ENCODE measurements at regions not wholly inside any gene's neighbourhood (a gene's known extent, or its start where the extent isn't known, plus 50 kb on each side); places are given as distances from the start of the nearest gene placed in this dataset.

DNA sequence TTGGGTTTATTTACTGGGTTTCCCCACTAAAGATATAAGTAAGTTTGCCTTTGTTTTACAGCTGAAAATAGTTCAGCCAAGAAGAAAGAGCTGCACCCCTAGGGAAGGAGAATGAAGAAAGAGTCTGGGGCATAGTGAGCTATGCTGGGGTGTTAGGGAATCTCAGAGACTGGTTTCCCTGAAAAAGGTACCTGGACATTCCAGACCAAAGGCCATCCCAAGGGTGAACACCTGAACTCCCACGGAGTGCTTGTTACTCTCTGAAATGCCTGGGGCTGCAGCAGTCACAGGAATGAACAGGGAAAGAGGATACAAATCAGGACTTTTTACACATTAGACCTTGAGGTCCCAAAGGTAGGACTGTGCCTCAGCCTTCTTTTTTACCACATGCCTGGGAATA lies 337.6 kb upstream of the SLC10A2 start:
- DNase-seq, result no peak

DNA sequence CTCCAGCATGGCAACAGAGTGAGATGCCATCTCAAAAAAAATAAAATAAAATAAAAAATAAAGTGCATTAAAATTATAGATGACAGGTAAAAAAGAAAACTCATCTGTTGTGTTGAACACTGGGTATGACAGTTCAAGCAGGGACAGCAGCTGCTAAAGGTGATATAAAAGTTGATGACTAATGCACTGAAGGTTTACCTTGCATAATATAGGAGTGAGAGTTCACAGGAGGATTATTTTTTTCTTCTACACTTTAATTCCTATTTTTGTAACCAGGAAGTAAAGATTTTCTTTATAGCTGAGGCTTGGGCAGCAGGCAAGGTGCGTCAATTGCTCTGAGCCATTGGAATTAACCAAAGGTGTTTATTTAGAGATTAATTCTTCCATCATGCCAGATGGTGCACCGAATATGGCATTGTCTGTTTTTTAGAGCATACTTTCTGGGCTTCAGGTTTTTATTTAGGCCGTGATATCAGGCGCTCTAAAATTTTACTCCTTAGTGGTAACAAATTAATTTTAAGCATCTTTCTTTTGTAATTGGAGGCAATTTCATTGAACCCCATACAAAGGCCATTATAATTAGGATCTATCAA lies 337.0 kb upstream of the SLC10A2 start:
- DNase-seq, result no peak

- DNase-seq, result no peak
These were observed 328.9 kb upstream of the SLC10A2 start for GRCh38 chr13:103395139-103395538.

GRCh38 chr13:103394618-103395017 lies 328.4 kb upstream of the SLC10A2 start:
- no peak for DNase-seq

DNA sequence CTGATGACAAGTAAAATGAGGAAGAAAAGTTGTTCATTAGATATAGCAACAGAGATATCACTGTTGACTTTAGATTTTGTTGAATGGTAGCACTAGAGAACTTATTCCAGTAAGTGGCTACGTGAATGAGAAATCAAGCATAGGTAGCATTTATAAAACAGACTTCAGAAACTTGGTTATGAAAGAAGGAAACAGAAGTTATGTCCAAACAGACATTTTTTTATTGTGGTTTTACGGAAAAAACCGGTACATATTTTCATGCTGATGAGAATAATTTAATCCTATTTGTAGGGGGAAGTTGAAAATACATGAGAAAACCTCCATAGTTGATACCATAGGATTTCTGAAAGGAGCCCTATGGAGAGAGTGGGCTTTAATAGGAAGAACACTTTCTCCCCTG lies 325.7 kb upstream of the SLC10A2 start:
- DNase-seq, result no peak

- no peak for DNase-seq
These were observed 322.6 kb upstream of the SLC10A2 start for GRCh38 chr13:103388839-103389238.

DNA sequence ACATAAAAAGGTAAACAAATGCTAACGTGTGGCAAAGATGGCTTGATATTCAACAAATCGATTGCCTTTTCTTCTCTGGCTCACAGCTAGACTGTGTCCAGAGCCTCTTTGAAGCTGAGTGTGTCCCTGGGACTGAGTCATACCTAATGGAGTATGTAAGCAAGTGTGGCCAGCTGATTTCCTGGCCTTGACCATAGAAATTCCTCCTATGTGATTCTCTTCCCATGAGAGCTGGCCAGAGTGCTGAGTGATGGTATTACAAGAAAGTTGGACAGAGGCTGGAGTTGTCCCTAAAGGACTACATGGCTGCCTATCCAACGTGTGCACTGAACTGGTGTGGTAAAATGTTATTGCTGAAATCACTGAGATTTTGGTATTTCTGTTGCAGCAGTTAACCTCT lies 320.1 kb upstream of the SLC10A2 start:
- DNase-seq, result no peak

GRCh38 chr13:103373916-103374315 lies 307.7 kb upstream of the SLC10A2 start:
- no peak for DNase-seq

- no peak for DNase-seq
These were observed 305.1 kb upstream of the SLC10A2 start for GRCh38 chr13:103371271-103371670.

- no peak for DNase-seq
These were observed 304.6 kb upstream of the SLC10A2 start for GRCh38 chr13:103370790-103371189.

DNA sequence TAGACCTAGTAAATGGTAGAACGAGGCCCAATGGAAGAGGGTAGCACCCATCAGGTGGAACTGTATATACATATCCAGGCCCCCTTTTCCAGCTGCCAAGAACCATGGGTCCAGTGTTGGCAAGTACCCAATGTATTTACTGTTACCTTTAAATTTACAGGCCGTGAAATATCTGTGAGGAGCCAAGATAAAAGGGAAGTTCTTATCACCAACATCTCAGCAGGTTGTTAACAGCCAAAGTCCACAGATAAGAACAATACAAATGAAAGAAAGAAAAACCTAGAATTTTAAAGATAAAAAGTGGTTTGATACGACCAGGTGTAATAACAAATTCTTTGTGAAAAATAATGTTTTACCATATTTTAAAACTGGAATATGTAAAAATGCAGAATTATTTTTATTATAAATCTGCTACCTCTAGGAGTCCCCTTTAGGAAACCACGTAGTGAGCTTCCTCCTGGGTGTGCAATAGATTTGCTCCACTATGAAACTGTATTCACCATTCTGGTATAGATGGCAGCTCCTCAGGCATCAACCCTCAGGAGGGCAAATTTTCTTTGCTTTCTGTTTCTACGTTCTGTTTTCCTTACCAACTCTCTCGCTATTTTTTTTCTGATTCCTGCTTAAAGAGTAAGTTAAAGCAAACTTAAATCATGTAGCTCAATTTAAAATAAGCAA lies 292.2 kb upstream of the SLC10A2 start:
- DNase-seq, result no peak

DNA sequence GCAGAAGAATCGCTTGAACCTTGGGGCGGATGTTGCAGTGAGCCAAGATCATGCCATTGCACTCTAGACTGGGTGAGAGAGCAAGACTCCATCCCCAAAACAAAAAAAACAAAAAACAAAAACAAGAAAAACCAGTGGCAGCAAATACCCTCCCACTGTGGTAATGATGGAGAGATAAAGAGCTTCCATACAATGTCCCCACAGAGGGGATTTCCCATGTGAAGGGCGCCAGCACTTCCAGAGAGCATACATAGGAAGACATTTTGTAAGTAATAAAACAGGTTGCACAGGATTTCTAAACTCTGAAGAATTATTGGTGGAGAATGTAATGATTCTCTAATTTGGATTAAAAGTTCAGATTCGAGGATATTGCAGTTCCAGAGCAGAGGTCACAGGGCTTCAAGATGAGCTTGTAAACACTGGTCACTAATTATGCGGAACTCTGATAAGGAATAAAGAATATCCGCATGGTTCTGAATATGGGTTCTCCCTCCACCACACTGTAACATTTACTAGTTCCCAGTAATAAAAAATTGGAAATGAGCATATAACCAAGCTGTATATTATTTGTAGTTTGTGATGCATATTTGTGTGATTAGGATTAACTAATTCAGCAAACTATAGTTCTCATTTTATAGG lies 290.1 kb upstream of the SLC10A2 start:
- DNase-seq, result no peak

GRCh38 chr13:103354171-103354570 lies 288.0 kb upstream of the SLC10A2 start:
- no peak for DNase-seq

GRCh38 chr13:103351035-103351828 lies 285.0 kb upstream of the SLC10A2 start:
- DNase-seq, result no peak

DNA sequence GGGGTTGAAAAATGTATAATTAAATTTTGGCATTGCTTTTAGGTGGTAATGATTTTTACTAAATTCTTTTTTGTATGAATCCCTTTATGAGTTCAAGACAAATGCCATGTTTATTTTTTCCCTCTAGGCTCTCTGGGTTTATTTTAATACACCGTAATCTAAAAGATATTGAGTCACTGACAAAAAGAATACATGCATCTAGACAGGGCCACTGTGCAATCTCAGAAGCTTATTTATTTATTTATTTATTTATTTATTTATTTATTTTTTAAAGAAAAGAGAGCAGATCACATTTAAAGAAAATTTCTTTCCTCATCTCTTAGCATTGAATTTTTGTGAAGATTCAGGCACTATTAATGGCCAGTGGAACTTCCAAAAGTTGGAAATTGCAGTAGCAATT lies 283.9 kb upstream of the SLC10A2 start:
- no peak for DNase-seq

DNA sequence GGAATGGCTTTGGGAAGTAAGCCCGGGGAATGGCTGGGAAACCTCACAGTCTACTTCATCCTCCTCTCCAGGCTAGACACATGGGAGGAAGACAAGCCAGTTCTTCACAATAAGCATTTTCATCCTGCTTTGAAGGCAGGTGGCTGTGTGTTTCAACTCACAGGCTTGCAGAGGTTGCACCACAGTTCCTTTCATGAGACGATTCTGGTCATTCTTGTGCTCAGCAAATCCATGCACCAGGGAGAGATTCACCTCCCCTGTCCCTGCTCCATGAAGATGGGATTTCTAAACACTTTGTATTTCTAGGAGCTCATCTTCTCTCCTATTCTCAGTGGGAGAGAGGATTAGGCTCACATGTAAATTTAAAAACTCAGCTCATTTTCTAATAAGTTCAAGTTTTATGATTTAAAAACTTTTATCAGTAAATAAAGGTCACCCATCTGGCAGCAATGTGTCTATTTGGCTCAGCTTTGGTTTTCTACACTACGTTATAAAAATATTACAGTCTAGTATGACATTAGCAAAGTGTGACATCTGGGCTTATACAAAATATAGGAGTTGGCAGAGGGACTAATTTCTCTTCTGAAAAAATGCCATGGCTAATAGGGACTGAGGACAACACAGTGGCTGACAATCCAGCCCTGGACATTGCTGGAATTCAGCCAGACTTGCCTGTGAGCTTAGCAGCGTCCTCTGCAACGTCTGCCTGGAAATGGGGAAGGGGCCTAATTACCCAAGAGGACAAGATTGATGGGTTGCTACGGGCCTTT lies 283.2 kb upstream of the SLC10A2 start:
- DNase-seq, result no peak

DNA sequence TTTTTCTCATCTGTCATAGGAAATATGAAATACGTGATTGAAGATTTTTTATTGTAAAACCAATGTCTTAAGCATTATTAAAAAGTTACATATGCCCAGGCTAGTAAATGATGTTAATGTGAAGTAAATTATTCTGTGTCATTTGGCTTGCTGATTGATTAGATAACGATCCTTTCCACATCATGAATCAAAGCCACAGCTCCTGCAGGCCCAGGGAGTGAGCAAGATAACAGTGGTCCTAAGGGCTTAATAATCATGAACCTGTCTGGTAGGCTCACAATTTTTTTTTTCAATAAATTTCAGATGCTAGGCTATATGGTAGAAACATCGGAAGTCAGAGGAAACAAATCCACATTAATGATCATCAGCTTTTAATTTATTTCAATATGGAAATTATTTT lies 269.0 kb upstream of the SLC10A2 start:
- no peak for DNase-seq

DNA sequence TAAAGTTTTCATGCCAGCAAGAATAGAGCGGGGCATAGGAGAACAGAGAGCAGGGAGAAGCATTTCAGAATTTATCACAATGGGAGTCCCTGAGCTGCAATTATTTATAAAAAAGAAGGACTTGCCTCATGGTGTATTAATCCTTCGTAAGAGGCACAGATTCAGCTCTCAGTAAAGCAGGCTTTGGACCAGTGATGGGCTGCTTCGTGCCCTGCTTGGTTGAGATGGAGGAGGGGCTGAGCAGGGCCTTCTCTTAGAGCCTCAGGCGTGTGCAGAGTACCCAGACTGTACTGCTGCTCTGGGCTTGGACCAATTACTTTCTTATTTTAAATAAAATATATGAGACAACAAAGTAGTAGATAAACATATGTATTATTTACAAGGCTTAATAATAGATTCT lies 265.7 kb upstream of the SLC10A2 start:
- no peak for DNase-seq

DNA sequence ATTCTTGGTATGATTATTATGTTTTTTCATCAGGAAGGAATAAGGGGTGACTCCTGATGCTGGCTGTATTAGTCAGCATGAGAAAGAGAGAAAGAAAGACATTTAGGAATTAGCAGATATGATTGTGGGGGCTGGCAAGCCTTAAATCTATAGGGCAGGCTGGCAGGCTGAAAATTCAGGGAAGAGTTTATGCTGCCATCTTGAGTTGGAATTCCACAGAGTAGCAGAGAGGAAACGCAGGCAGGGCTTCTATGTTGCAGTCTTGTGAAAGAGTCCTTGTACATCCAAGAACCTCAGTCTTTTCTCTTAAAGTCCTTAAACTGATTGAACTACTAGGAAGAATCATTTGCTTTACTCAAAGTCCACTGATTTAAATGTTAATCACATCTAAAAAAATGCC lies 262.7 kb upstream of the SLC10A2 start:
- no peak for DNase-seq

- DNase-seq, result no peak
These were observed 260.1 kb upstream of the SLC10A2 start for GRCh38 chr13:103326326-103326725.

- no peak for DNase-seq
These were observed 259.5 kb upstream of the SLC10A2 start for GRCh38 chr13:103325672-103326071.

- no peak for DNase-seq
These were observed 258.4 kb upstream of the SLC10A2 start for GRCh38 chr13:103324641-103325040.

GRCh38 chr13:103315711-103316110 lies 249.5 kb upstream of the SLC10A2 start:
- no peak for DNase-seq

All from activated gamma-delta T cell (primary cell).